GM12892 (cell line): ENCODE measurements at regions not wholly inside any gene's neighbourhood (a gene's known extent, or its start where the extent isn't known, plus 50 kb on each side); places are given as distances from the start of the nearest gene placed in this dataset.

Source experiments
- POLR2A ChIP-seq: IDR thresholded peaks from 2 replicates; pipeline ENCODE4 v1.6.1; 2011; ENCODE audit warnings: low read depth, low read length, control low read depth
- POLR2AphosphoS5 ChIP-seq: IDR thresholded peaks from 2 replicates; pipeline ENCODE4 v1.6.1; 2011; ENCODE audit warnings: low read depth, low read length, control low read depth

GRCh38 chr11:109752212-109752825 is 330.3 kb downstream of the C11orf87 start:
- TF ChIP-seq POLR2A (no peak), POLR2AphosphoS5 (no peak)
